Heart right ventricle (tissue), 16 donors: ENCODE measurements at regions not wholly inside any gene's neighbourhood (a gene's known extent, or its start where the extent isn't known, plus 50 kb on each side); places are given as distances from the start of the nearest gene placed in this dataset.
A peak's percentile ranks its signal among the peaks of the same experiment; 100 is the strongest.

Experiments used
- ATAC-seq, 8 donors: fragments of 200-7000 bp; cut with Tn5 transposase; one replicate each; pipeline ENCODE4 v1.9.1; 2020; ENCODE audit warnings: mild to moderate bottlenecking in 8 of 8, moderate library complexity in 8 of 8, moderate number of reproducible peaks in 1 of 8
- DNase-seq, 2 donors: peaks; one replicate each; pipeline ENCODE4 v3.0.0-alpha.2; 2020
- H3K27ac ChIP-seq, 10 donors: fragments of 200-600 bp; sonication (generic) in 2 of 10; one replicate each; pipeline versions ENCODE4 v1.5.0 to v1.8.0; 2020 to 2022; ENCODE audit warnings: mild to moderate bottlenecking in 3 of 10
- H3K27me3 ChIP-seq, 7 donors: fragments of 200-600 bp; one replicate each; pipeline ENCODE4 v1.8.0; 2021 to 2022; ENCODE audit warnings: mild to moderate bottlenecking in 2 of 7
- H3K36me3 ChIP-seq, 9 donors: fragments of 200-600 bp; sonication (generic) in 1 of 9; one replicate each; pipeline versions ENCODE4 v1.5.0 to v1.8.0; 2020 to 2022; ENCODE audit warnings: mild to moderate bottlenecking in 2 of 9
- H3K4me1 ChIP-seq, 9 donors: fragments of 200-600 bp; sonication (generic) in 1 of 9; one replicate each; pipeline versions ENCODE4 v1.5.0 to v1.8.0; 2020 to 2022; ENCODE audit warnings: mild to moderate bottlenecking in 4 of 9
- H3K4me3 ChIP-seq, 10 donors: fragments of 200-600 bp; sonication (generic) in 2 of 10; one replicate each; pipeline versions ENCODE4 v1.5.0 to v1.8.0; 2020 to 2022; ENCODE audit warnings: mild to moderate bottlenecking in 7 of 10, moderate library complexity in 2 of 10
- H3K9me3 ChIP-seq, 11 donors: fragments of 200-600 bp in 10 of 11; sonication (generic) in 2 of 11; one replicate each; pipeline versions ENCODE4 v1.5.0 to v1.8.0; 2013 to 2022; ENCODE audit warnings: mild to moderate bottlenecking in 2 of 11, control low read depth in 1 of 11, moderate library complexity in 1 of 11
- CTCF ChIP-seq, 9 donors: fragments of 200-600 bp; sonication (generic) in 2 of 9; IDR thresholded peaks; one replicate each; pipeline versions ENCODE4 v1.5.0 to v1.8.0; 2021 to 2022; ENCODE audit warnings: antibody characterized with exemption in 9 of 9, mild to moderate bottlenecking in 5 of 9, moderate library complexity in 1 of 9
- WGBS, 2 donors: extraction: QIAGEN DNeasy Blood & Tissue Kit; methylation state at CpG; one replicate each; pipeline ENCODE4 v1.1.7; 2013; ENCODE audit warnings: inconsistent platforms in 1 of 2; 5-methylcytosine and 5-hydroxymethylcytosine counted together
- intact Hi-C, 10 donors: fragments of 100-400 bp; cut with DNase I; formaldehyde crosslinking; loops; one replicate each; pipeline versions ENCODE4 v1.11.1 to v1.14.2; 2022
- donor health status: Arrhythmogenic right ventricular cardiomyopathy.
- donor health status: ischemic (EF 13 %, LVEDD 7.1; RV severe dilation, severe dysfunction).
- donor health status: healthy with polysubstance abuse.
- donor health status: DM: no; HTN: yes; CAD: no.
- donor health status: DM: no; HTN: no; CAD: no.
- donor health status: ischemic (EF 25% LVEDD 6.9; RV normal size, moderate dysfunction).
- donor health status: ischemic (EF 25% LVEDD 5.7; RV mildly dilated, moderate dysfunction).
- donor health status: healthy.
- donor health status: DM: yes; HTN: yes; CAD: no.
- donor health status: Ischemic cardiomyopathy.
- donor health status: ischemic (EF 35%, LVEDD 5.7; RV mildly dilated, moderate dysfunction).
- donor health status: nonischemic (EF 11% LVEDD 7.7; RV severe dilation, severe dysfunction).
- donor health status: DM: yes; HTN: yes; CAD: no.
- donor health status: PGD.
- donor health status: ischemic (EF 29% LVEDD 5.4; RV normal size, mild dysfunction).
- donor health status: nonischemic (EF 23%, LVEDD 6.1; RV moderate dilation, normal function).

- TF ChIP-seq CTCF (IDR thresholded peaks at IDR 0.05), result no peak
- H3K9me3 ChIP-seq, result no peaks in the 10 kb centered on the region
- H3K27ac ChIP-seq, result peak overlapping the region in 2 of 10 donors; percentile 22 to 61
- intact Hi-C loops, result loop anchor here in 2 of 10 donors (10.0 kb wide), 2 partner anchors 59 to 249 kb away; no protein-coding TSS in a partner anchor
- DNase-seq, result no peak
- peaks cover 0 to 17% (median 8%) of the 10 kb centered on the region in 9 donors for H3K4me1 ChIP-seq
- no peak overlapping the region for H3K4me3 ChIP-seq
- ATAC-seq, result no peak
- WGBS, 2 donors, result 57 to 83% methylated on average over 1 of the region's 1 CpG
- no peaks in the 10 kb centered on the region for H3K27me3 ChIP-seq
- no peaks in the 10 kb centered on the region for H3K36me3 ChIP-seq
Observed at GRCh38 chr9:12973710-12974109, 198.9 kb downstream of the LURAP1L start.

- DNase-seq (no peak), ATAC-seq (no peak)
- Histone ChIP-seq H3K27me3 (no peaks in the 10 kb centered on the region), H3K4me3 (no peak overlapping the region), H3K36me3 (no peaks in the 10 kb centered on the region), H3K27ac (no peak overlapping the region), H3K9me3 (no peaks in the 10 kb centered on the region), H3K4me1 (peaks cover 0 to 17% (median 8%) of the 10 kb centered on the region in 9 donors)
- TF ChIP-seq CTCF (IDR thresholded peaks at IDR 0.05), result no peak
- 69 to 70% methylated on average over 1 of the region's 1 CpG for WGBS, 2 donors
- intact Hi-C loops, result loop anchor here in 2 of 10 donors (10.0 kb wide), 2 partner anchors 60 to 250 kb away; no protein-coding TSS in a partner anchor
Observed at GRCh38 chr9:12974671-12975070, 199.9 kb downstream of the LURAP1L start.

- H3K9me3 ChIP-seq, result no peaks in the 10 kb centered on the region
- H3K4me1 ChIP-seq, result peaks cover 0 to 17% (median 8%) of the 10 kb centered on the region in 9 donors
- ATAC-seq (no peak), DNase-seq (no peak)
- TF ChIP-seq CTCF (IDR thresholded peaks at IDR 0.05), result no peak
- no peaks in the 10 kb centered on the region for H3K36me3 ChIP-seq
- intact Hi-C loops, result loop anchor here in 2 of 10 donors (10.0 kb wide), 2 partner anchors 61 to 251 kb away; no protein-coding TSS in a partner anchor
- no peak overlapping the region for H3K4me3 ChIP-seq
- no peaks in the 10 kb centered on the region for H3K27me3 ChIP-seq
- 90% methylated on average over 2 of the region's 2 CpGs for WGBS, 2 donors
- H3K27ac ChIP-seq, result no peak overlapping the region
Observed at GRCh38 chr9:12975496-12975895, 200.7 kb downstream of the LURAP1L start.

GRCh38 chr9:12980085-12980851 is 205.4 kb downstream of the LURAP1L start:
- intact Hi-C loops, result loop anchor here in 2 of 10 donors (10.0 kb wide), 1 partner anchor 255 kb away; no protein-coding TSS in a partner anchor
- H3K4me1 ChIP-seq, result no peaks in the 10 kb centered on the region
- WGBS, 2 donors, result 69 to 72% methylated on average over 3 of the region's 3 CpGs

More at GRCh38 chr9:12980085-12980851, 205.4 kb downstream of the LURAP1L start:
- no peak overlapping the region for H3K4me3 ChIP-seq
- no peaks in the 10 kb centered on the region for H3K27me3 ChIP-seq
- DNase-seq, result no peak
- no peak overlapping the region for H3K27ac ChIP-seq
- peaks cover 0 to 8% (median 0%) of the 10 kb centered on the region in 11 donors for H3K9me3 ChIP-seq
- TF ChIP-seq CTCF (IDR thresholded peaks at IDR 0.05), result no peak
- no peaks in the 10 kb centered on the region for H3K36me3 ChIP-seq
- no peak for ATAC-seq
